Memory B cell (primary cell): ENCODE measurements at regions not wholly inside any gene's neighbourhood (a gene's known extent, or its start where the extent isn't known, plus 50 kb on each side); places are given as distances from the start of the nearest gene placed in this dataset.

Experiments
- ATAC-seq: fragments of 150-1000 bp; cut with Tn5 transposase; 2 replicates; pipeline ENCODE4 v1.10.0; 2021; ENCODE audit warnings: low read depth, mild to moderate bottlenecking, moderate library complexity
- DNase-seq, 2 donors: peaks; one replicate each; pipeline ENCODE4 v3.0.0; 2022; ENCODE audit warnings: low spot score in 2 of 2
- H3K27ac Mint-ChIP-seq: one replicate; pipeline ENCODE4 v1.8.0; 2022; ENCODE audit warnings: mild to moderate bottlenecking, moderate library complexity, mixed read lengths
- H3K27me3 Mint-ChIP-seq: one replicate; pipeline ENCODE4 v1.8.0; 2022; ENCODE audit warnings: mixed read lengths
- H3K36me3 Mint-ChIP-seq: one replicate; pipeline ENCODE4 v1.8.0; 2022; ENCODE audit warnings: mild to moderate bottlenecking, mixed read lengths
- H3K4me1 Mint-ChIP-seq: one replicate; pipeline ENCODE4 v1.8.0; 2022; ENCODE audit warnings: mixed read lengths
- H3K4me3 Mint-ChIP-seq: one replicate; pipeline ENCODE4 v1.8.0; 2022; ENCODE audit warnings: mild to moderate bottlenecking, moderate library complexity, mixed read lengths
- H3K9me3 Mint-ChIP-seq: one replicate; pipeline ENCODE4 v1.8.0; 2022; ENCODE audit warnings: mixed read lengths

DNA sequence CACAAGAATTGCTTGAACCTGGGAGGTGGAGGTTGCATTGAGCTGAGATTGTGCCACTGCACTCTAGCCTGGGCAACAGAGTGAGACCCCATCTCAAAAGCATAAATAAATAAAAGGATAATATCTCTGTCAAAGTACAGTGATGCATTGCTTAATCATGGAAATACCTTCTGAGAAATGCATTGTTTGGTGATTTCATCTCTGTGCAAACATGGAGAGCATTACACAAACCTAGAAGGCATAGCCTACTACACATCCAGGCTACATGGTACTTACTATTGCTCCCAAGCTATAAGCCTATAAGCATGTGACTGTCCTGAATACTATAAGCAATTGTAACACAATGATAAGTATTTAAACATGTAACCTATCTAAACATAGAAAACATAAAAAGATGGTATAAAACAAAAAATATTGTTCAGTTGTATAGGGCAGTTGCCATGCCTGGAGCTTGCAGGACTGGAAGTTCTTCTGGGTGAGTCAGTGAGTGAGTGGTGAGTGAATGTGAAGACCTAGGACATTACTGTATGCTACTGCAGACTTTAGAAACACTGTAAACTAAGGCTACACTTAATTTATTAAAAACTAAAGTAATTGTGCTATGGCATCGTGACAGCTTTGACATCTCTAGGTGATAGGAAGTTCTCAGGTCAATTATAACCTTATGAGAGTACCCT is 93.6 kb upstream of the SNRPN start:
- H3K4me3 Mint-ChIP-seq = no peak overlapping the region

GRCh38 chr15:24862726-24863521 is 91.9 kb upstream of the SNRPN start:
- Mint-ChIP-seq H3K27ac (no peak overlapping the region), H3K4me1 (no peaks in the 10 kb centered on the region), H3K9me3 (no peaks in the 10 kb centered on the region), H3K4me3 (no peak overlapping the region), H3K27me3 (no peaks in the 10 kb centered on the region), H3K36me3 (no peaks in the 10 kb centered on the region)
- ATAC-seq (no peak), DNase-seq (no peak)

More for the DNA sequence above, 93.6 kb upstream of the SNRPN start:
- H3K4me1 Mint-ChIP-seq = no peaks in the 10 kb centered on the region
- no peaks in the 10 kb centered on the region for H3K27me3 Mint-ChIP-seq
- ATAC-seq = no peak
- no peaks in the 10 kb centered on the region for H3K36me3 Mint-ChIP-seq
- no peaks in the 10 kb centered on the region for H3K9me3 Mint-ChIP-seq
- H3K27ac Mint-ChIP-seq = no peak overlapping the region
- no peak for DNase-seq

DNA sequence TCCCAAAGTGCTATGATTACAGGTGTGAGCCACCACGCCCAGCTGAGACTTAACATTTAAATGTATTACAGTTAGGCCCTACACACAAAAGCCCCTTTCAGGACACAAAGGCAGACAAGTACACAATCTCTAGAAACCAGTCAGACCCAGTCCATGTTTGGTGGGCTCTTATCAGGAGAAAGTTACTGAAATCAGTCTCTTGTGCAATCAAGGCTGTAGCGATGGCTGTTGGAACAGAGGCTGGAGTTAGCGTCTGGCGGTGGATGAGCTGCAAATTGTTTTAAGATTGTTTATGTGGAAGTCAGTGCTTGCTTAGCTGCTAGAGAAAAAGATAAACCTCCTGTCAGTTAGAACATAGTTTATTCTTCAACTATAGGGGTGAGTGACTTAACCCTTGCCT is 89.5 kb upstream of the SNRPN start:
- Mint-ChIP-seq H3K36me3 (no peaks in the 10 kb centered on the region), H3K9me3 (no peaks in the 10 kb centered on the region)
- ATAC-seq = no peak

GRCh38 chr15:24877174-24877573 is 77.6 kb upstream of the SNRPN start:
- DNase-seq = no peak
- no peak for ATAC-seq
- H3K9me3 Mint-ChIP-seq = peaks cover 12% of the 10 kb centered on the region
- H3K36me3 Mint-ChIP-seq = no peaks in the 10 kb centered on the region
- no peaks in the 10 kb centered on the region for H3K27me3 Mint-ChIP-seq
- H3K27ac Mint-ChIP-seq = no peak overlapping the region
- no peaks in the 10 kb centered on the region for H3K4me1 Mint-ChIP-seq
- no peak overlapping the region for H3K4me3 Mint-ChIP-seq

More for the DNA sequence above, 89.5 kb upstream of the SNRPN start:
- Mint-ChIP-seq H3K4me1 (no peaks in the 10 kb centered on the region), H3K4me3 (no peak overlapping the region), H3K27me3 (no peaks in the 10 kb centered on the region), H3K27ac (no peak overlapping the region)
- no peak for DNase-seq

- Mint-ChIP-seq H3K4me3 (no peak overlapping the region), H3K9me3 (peaks cover 9% of the 10 kb centered on the region), H3K36me3 (no peaks in the 10 kb centered on the region), H3K27me3 (no peaks in the 10 kb centered on the region), H3K4me1 (no peaks in the 10 kb centered on the region), H3K27ac (no peak overlapping the region)
- DNase-seq (no peak), ATAC-seq (no peak)
Measured at GRCh38 chr15:24878153-24878552, 76.6 kb upstream of the SNRPN start.

GRCh38 chr15:24879492-24879891 is 75.3 kb upstream of the SNRPN start:
- H3K27ac Mint-ChIP-seq = no peak overlapping the region
- H3K4me1 Mint-ChIP-seq = no peaks in the 10 kb centered on the region
- peaks cover 10% of the 10 kb centered on the region for H3K9me3 Mint-ChIP-seq
- no peak overlapping the region for H3K4me3 Mint-ChIP-seq
- ATAC-seq (no peak), DNase-seq (no peak)
- no peaks in the 10 kb centered on the region for H3K36me3 Mint-ChIP-seq
- no peaks in the 10 kb centered on the region for H3K27me3 Mint-ChIP-seq

- Mint-ChIP-seq H3K36me3 (no peaks in the 10 kb centered on the region), H3K4me1 (no peaks in the 10 kb centered on the region), H3K9me3 (peaks cover 9% of the 10 kb centered on the region), H3K4me3 (no peak overlapping the region), H3K27me3 (no peaks in the 10 kb centered on the region), H3K27ac (no peak overlapping the region)
- DNase-seq (no peak), ATAC-seq (no peak)
Measured at GRCh38 chr15:24880663-24881062, 74.1 kb upstream of the SNRPN start.

DNA sequence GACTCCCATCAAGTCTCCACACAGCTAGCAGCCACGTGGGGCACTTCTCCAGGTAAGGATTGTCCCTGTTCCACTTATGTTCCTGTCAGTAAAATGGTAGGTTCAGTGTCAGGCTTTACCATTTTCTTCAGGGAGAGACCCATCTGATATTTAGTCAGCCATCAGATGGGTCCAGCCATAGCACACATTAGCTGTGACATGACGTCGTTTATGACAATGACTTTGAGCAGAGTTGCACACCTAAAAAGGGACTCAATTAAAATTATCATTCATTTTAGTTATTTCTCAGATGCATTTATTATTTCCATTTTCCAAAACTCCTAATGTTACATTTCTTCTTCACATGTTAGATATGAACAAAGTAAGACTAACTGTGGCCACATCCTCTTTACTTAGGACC is 68.2 kb upstream of the SNRPN start:
- no peaks in the 10 kb centered on the region for H3K36me3 Mint-ChIP-seq
- H3K4me1 Mint-ChIP-seq = no peaks in the 10 kb centered on the region
- H3K9me3 Mint-ChIP-seq = peaks cover 7% of the 10 kb centered on the region
- no peaks in the 10 kb centered on the region for H3K27me3 Mint-ChIP-seq
- DNase-seq (no peak), ATAC-seq (no peak)
- H3K27ac Mint-ChIP-seq = no peak overlapping the region
- H3K4me3 Mint-ChIP-seq = no peak overlapping the region

DNA sequence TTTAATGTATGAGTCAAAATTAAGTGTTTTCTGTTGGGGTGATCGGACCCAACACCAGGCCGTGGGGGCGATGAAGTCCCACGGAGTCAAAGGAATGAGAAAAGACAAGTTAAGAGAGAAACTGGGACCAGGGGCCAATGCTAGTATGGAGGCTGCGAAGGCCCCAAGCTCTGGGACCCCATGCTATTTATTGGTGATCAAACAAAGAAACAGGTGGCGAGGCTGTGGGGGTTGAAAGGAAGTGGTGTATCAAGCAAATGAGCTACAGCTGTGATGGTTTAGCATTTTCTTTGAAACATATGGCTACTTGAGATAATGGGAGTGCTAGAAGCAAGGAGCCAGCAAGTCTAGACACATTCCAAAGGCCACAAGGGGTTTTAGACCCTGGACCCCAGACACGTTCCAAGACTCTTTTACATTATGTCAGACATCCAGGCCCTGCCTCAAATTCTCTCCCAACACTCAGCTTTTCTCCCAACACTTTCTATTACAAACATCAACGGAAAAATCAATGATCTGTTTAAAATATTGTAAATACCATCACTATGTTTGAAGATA is 56.0 kb upstream of the SNRPN start:
- Mint-ChIP-seq H3K27ac (no peak overlapping the region), H3K4me1 (no peaks in the 10 kb centered on the region), H3K27me3 (no peaks in the 10 kb centered on the region), H3K36me3 (no peaks in the 10 kb centered on the region), H3K4me3 (no peak overlapping the region), H3K9me3 (peaks cover 3% of the 10 kb centered on the region)
- DNase-seq (no peak), ATAC-seq (no peak)

- ATAC-seq = no peak
- no peak overlapping the region for H3K4me3 Mint-ChIP-seq
- H3K27me3 Mint-ChIP-seq = no peaks in the 10 kb centered on the region
- H3K36me3 Mint-ChIP-seq = no peaks in the 10 kb centered on the region
- no peaks in the 10 kb centered on the region for H3K4me1 Mint-ChIP-seq
- H3K27ac Mint-ChIP-seq = no peak overlapping the region
- peaks cover 3% of the 10 kb centered on the region for H3K9me3 Mint-ChIP-seq
- no peak for DNase-seq
Measured at GRCh38 chr15:24899367-24899766, 55.4 kb upstream of the SNRPN start.

- H3K4me1 Mint-ChIP-seq = no peaks in the 10 kb centered on the region
- no peaks in the 10 kb centered on the region for H3K36me3 Mint-ChIP-seq
- no peaks in the 10 kb centered on the region for H3K27me3 Mint-ChIP-seq
- DNase-seq = no peak
- ATAC-seq = no peak
- H3K27ac Mint-ChIP-seq = no peak overlapping the region
- peaks cover 3% of the 10 kb centered on the region for H3K9me3 Mint-ChIP-seq
- no peak overlapping the region for H3K4me3 Mint-ChIP-seq
Measured at GRCh38 chr15:24899795-24900194, 55.0 kb upstream of the SNRPN start.

DNA sequence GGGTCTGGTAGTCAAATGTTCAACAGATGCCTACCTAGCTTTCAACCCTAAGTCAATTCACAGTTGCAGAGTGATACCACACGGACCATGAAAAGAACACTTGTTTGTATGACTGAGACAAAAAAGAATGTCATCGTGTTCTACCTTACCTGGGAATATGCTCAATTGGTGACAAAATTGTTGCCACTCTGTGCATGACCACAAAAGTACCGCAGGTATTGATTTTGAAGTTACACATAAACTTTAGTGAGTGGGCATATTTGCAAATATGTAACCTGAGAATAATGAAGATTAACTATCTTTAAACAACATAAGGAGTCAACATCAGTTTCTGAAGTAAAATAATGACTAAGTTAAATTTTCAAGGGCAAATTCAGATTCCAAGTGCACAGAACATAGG is 53.4 kb upstream of the SNRPN start:
- H3K4me1 Mint-ChIP-seq = no peaks in the 10 kb centered on the region
- ATAC-seq (no peak), DNase-seq (no peak)
- H3K27ac Mint-ChIP-seq = no peak overlapping the region
- H3K27me3 Mint-ChIP-seq = no peaks in the 10 kb centered on the region
- H3K36me3 Mint-ChIP-seq = no peaks in the 10 kb centered on the region
- peaks cover 2% of the 10 kb centered on the region for H3K9me3 Mint-ChIP-seq
- no peak overlapping the region for H3K4me3 Mint-ChIP-seq
